Stimulated activated CD4-positive, alpha-beta T cell treated with anti-CD3 and anti-CD28 coated beads, Interleukin-12 subunit alpha, Interleukin-12 subunit beta, amount 100 ng/mL, for 4 hours (primary cell): ENCODE measurements at regions not wholly inside any gene's neighbourhood (a gene's known extent, or its start where the extent isn't known, plus 50 kb on each side); places are given as distances from the start of the nearest gene placed in this dataset.
"Not testable (repeated sequence)": the region's sequence is repeated elsewhere in the genome, so short reads cannot be mapped to it uniquely, and the experiment has no call there.

Experiments
- DNase-seq: peaks from one replicate; pipeline ENCODE4 v3.0.0-alpha.2; 2020

DNA sequence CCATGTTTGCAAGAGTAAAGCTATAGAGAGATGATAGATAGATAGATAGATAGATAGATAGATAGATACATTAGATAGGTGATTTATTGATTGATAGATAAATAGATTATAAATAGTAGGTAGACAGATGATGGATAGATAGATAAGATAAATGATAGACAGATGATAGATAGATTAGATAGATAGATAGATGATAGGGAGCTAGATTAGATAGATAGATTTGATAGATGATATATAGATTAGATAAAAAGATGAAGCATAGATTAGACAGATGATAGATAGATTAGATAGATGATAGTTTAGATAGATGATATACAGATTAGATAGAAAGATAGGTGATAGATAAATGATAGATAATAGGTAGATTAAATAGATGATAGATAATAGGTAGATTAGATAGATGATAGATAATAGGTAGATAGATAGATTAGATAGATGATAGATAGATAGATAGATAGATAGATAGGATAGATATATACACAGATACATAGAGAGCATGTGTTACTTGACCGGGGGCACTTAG, 243.3 kb upstream of the FOXK1 start:
- no peak for DNase-seq

DNA sequence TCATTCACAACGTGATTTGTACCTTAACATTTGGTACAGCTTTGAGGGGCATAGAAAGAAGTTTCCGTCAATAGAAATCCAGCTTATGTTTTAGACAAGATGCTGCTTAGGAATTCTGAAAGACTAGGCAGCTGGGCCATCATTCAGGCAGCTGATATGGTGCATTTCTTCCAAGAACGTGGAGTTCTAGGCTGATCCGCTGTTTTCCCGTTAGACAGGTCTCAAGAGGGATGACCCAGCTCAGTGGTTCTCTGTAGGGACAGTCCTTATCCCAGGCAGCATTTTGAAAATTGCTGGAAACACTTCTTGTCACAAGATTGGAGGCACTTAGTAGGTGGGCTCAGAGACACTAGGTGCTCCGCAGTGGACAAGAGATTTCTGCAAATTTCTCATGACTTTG, 242.7 kb upstream of the FOXK1 start:
- DNase-seq = no peak

DNA sequence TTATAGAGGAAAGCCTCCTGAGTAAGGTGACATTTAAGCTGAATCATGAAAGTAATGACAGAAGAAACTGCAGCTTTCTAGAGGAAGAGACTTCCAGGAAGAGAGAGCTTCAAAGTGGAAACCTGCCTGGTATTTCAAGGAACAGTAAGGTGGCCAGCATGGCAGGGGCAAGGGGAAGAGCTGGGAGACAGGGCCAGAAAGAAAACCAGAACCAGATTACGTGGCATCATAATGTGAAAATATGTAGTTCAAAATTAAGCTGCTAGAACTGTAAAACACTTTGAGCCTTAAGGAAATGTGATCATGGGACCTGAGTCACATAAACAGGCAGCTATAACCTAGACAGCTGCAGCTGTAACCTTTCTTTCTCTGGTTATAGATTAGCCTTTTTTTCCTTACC, 238.0 kb upstream of the FOXK1 start:
- DNase-seq = no peak

DNA sequence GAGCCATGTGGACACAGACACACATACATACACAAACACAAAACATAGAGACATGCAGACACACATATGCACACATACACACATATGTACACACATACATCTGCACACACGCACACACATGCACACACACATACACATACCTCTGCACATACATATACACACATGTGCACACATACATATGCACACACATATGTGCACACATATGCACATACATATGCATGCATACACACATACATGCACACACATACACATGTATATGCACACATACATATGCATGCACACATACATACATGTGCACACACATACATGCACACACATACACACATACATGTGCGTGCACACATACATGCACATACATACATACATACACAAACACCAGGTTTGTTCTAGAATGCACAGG, 236.3 kb upstream of the FOXK1 start:
- no peak for DNase-seq

DNA sequence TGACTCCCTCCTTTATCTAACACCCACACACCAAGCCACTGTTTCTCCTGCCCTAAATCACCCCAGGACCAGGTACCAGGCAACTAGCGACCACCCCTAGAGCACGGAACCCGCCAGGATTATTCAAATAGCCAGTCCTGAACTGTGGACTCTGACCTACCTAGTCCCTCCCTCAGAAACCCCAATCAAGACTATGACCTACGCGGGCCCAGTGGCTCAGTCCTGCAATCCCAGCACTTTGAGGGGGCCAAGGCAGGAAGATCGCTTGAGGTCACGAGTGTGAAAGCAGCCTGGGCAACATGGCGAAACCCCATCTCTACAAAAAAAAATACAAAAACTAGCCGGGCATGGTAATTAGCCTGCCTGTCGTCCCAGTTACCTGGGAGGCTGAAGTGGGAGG, 232.8 kb upstream of the FOXK1 start:
- no peak for DNase-seq

DNA sequence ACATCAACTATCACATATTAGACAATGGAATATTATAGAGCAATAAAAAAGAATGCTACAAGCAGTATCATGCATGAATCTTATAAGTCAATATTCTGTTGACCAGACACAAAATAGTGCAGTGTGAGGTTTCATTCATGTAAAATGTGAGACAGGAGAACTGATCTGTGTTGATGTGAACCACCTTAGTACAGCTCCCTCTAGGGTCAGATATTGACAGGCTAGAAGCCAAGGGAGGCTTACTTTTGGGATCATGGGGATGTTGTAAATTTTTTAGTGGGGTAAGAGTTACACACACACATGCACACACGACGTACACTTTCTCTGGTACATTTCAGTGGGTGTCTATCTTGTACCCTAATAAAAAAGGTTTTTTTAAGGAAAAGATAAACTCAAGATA, 231.6 kb upstream of the FOXK1 start:
- DNase-seq = no peak

DNA sequence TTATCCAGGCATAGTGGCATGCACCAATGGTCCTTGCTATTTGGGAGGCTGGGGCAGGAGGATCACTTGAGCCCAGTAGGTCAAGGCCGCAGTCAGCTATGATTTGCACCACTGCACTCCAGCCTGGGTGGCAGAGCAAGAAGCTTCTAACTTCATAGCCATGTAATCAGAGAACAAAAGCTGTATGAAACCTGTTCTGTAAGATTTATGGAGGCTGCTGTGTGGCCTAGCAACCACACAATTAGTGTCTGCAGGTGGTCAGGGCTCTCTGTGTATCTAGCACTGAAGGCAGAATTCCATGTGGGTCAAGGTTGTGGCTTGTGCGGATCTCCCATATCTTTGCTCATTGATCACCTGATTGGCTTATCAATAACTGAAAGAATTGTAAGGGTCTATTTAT, 221.5 kb upstream of the FOXK1 start:
- no peak for DNase-seq

DNA sequence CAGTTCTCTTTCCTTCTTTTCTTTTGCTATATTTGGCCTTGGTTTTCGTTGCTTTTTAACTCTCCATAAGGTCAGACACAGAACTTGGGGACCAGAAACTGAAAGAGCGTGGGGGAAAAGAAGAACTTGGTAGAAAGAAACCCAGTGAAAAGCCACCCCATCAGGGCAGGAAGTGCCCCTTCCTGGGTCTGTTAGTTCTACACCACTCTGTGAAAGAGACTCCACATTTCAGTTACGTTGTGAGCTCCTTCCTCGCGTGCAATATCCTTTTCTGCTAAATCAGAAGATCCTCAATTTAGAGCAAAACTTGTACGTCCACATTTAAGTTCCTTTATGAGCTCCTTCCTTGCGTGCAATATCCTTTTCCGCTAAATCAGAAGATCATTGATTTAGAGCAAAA, 220.6 kb upstream of the FOXK1 start:
- DNase-seq = no peak

DNA sequence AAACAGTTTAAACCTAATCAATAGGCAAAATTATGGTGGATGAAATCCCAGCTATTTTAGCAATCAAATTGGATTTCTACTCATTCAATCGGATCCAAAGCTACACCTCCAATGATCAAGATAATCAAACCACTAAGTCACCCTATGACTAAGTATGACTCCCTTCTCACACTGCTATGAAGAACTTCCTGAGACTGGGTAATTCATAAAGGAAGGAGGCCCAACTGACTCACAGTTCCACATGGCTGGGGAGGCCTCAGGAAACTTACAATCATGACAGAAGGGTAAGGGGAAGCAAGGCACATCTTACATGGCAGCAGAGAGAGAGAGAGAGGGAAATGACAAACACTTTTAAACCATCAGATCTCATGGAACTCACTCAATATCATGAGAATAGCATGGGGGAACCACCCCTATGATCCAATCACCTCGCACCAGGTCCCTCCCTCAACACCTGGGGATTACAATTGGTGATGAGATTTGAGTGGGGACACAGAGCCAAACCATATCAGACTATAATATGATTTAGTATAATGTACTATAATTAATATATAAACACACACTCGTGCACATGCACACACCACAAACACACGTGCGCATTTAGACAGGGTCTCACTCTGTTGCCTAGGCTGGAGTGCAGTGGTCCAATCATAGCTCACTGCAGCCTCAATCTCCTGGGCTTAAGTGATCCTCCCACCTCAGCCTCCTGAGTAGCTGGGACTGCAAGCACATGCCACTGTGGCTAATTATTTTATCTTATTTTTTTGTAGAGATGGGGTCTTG, 213.6 kb upstream of the FOXK1 start:
- DNase-seq = no peak

DNA sequence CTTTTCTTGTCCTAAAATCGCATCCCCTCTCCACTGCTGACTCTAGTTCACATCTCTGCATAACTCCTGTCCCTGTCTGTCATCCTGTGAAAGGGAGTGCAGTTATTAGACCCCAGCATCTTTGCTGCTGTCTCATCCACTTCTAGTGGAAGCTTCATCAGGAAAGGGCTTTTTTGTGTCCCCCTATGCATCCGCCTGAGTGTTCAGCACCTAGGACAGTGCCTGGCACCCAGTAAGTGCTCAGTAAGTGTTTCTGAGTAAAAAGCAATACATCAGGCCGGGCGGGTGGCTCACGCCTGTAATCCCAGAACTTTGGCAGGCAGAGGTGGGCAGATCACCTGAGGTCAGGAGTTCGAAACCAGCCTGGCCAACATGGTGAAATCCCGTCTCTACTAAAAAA, 211.8 kb upstream of the FOXK1 start:
- DNase-seq = no peak

DNA sequence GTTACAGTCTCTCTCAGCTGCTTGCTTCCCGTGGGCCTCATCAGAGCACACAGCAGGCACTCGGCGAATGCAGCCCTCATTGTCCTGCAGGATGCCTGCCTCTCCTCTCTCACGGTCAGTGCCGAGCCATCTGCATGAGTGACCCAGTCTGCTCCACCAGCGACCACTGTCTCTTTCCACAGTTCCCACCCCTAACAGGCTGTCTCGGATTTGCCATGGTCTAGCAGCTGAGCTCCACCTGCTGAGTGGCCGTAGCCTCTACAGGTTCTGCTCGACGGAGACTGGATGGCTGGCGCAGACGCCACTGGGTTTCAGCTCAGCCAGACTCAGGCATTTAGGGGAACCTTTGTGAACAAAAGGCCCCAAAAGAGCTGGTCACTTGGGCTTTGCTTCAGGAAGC, 209.4 kb upstream of the FOXK1 start:
- DNase-seq = no peak

DNA sequence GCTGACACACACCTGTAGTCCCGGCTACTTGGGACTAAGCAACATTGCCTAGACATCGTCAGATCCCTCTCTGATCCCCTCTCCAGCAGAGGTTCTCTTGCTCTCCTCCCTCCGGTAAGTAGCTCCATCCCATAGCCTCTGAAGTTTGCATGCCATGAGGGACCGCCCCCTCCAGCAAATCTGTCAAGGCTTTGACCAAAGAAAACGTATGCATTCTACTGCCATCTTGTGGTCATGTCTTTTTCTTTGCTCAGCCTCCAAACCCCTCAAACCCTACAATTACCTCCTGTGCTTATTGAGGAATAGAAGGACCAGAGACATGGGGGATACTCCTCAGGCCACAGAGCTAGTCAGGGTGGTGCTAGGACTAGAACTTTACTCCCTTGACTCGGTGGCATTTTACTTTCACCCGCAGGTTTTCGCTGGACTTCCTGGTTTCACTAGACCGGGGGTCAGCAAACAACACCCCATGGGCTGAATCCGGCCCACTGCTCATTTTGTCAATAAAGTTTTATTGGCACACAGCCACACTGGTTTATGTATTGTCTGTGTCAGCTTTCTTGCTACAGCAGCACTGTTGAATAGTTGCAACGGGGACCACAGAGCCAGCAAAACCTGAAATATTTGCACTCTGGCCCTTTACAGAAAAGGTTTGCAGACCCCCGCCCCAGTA, 202.6 kb upstream of the FOXK1 start:
- DNase-seq = no peak

DNA sequence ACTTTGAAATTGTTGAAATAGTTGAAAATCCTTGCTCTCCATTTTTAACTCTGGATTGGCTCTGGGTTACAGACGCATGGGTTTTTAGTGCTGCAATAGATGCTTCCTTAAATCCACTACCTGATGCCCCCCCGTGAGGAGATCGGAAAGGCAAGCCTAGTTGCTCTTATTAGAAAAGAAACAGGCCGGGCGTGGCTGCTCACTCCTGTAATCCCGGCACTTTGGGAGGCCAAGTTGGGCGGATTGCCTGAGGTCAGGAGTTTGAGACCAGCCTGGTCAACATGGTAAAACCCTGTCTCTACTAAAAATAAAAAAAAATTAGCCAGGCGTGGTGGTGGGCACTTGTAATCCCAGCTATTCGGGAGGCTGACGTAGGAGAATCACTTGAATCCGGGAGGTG, 202.0 kb upstream of the FOXK1 start:
- not testable (repeated sequence) for DNase-seq

DNA sequence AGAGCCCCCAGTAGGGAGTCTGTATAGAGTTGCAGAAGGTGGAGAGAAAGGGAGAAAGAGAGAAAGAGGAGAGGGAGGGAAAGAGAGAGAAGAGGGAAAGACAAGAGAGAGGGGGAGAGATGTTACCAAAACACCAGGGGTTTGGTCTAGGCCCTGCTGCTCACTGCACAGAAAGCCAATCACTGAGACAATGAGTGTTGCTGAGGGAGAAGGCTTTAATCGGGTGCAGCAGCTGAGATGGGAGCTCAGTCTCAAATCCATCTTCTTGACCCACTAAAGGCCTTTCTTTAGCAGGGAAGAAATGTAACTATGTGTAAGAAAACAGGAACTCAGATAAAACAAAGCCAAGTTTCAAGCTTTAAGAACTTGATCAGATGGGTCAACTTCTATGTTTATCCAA, 198.2 kb upstream of the FOXK1 start:
- no peak for DNase-seq

DNA sequence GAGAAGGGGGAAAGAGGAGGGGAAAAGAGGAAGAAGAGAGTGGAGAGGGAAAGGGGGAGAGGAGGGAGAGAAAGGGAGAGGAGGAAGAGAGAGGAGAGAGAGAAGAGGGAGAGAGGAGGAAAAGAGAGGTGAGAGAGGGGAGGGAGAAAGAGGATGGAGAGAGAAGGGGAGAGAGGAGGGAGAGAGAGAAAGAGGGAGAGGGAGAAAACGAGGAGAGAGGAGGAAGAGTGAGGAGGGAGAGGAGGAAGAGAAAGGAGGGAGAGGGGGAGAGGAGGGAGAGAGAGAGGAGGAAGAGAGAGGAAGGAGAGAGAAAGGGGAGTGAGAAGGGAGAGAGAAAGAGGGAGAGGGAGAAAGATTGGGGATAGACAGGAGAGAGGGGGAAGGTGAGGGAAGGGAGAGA, 197.6 kb upstream of the FOXK1 start:
- no peak for DNase-seq

DNA sequence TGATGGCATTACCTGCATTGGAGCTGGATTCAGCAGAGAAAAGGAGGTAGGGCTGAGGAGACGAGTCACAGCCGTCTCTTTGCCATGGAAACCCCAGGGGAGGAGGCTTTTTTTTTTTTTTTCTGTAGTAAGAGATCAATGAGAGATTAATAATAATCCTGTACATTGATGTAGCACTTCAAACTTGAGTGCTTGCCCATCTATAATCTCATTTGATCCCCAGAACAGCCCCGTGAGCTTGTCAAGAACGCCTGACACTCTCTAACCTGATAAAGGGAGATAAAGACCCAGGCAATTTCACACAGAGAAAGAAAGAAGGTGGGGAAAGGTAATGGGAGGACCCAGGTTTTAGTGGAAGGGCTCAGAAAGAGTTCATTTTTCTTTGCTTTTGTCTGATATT, 195.2 kb upstream of the FOXK1 start:
- no peak for DNase-seq

DNA sequence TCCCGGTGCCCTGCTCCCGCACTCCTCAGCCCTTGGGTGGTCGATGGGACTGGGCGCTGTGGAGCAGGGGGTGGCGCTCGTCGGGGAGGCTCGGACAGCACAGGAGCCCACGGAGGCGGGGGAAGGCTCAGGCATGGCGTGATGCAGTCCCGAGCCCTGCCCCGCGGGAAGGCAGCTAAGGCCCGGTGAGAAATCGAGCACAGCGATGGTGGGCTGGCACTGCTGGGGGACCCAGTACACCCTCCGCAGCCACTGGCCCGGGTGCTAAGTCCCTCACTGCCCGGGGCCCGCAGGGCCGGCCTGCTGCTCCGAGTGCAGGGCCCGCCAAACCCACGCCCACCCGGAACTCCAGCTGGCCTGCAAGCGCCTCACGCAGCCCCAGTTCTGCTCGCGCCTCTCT, 185.2 kb upstream of the FOXK1 start:
- not testable (repeated sequence) for DNase-seq

DNA sequence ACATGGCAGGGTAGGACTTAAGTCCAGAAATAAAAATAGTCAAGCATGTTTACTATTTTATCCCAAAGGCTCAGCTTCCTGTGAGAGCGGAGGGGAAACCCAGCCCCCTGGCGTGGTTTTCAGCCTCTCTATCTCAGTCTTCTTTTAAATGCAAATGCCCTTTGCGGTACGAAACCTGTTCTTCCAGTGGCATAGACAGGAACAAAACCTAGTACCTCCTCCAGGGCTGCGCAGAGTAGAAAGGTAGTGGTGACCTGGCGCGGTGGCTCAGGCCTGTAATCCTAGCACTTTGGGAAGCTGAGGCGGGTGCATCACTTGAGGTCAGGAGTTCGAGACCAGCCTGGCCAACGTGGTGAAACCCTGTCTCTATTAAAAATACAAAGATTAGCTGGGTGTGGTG, 181.3 kb upstream of the FOXK1 start:
- DNase-seq = no peak

DNA sequence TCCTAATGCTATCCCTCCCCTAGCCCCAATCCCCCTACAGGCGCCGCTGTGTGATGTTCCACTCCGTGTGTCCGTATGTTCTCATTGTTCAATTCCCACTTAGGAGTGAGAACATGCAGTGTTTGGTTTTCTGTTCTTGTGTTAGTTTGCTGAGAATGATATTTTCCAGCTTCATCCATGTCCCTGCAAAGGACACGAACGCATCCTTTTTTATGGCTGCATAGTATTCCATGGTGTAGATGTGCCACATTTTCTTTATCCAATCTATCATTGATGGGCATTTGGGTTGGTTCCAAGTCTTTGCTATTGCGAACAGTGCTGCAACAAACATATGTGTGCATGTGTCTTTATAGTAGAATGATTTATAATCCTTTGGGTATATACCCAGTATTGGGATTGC, 174.2 kb upstream of the FOXK1 start:
- DNase-seq = not testable (repeated sequence)

DNA sequence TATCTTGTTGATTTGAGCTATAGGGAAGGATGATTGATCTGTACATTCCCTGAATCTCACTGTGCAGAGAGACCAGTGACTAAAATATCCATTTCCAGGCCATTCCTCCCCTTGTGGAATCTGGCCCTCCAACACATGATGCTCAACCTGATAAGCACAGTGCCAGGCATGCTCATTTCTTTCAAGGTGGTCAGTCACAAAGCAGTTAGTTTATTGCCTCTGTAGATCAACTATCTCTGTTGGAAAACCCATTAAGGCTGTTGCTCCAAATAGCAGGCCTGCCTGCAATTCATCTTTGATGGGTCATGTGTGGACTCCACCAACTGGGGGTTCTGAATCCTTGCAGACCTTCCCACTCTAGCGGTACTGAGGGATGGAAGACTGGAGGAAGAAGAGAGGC, 168.6 kb upstream of the FOXK1 start:
- DNase-seq = no peak

DNA sequence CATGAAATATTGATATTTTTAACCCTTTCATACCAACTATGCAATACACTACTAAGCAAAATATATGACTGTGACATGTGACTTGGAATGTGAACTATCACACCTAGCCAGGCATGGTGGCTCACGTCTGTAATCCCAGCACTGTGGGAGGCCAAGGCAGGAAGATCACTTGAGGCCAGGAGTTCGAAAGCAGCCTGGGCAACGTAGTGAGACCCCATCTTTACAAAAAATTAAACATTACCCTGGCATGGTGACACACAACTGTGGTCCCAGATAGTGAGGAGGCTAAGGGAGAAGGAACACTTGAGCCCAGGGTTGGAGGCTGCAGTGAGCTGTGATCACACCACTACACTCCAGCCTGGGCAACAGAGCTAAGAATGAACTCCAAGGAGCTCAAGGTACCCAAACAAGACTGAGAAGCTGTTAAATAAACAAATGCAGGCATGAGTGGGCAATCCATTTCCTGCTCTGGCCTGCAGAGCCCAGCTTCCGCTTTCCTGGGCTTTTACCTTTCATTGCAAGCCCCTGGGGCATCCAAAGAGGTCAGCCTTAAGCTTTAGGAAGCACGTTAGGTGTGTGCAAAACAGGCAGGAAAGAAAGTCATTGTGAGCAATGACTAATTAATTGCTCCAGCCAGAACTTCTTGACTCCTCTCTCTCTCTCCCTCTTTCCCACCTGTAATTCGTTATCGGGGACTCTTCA, 162.1 kb upstream of the FOXK1 start:
- no peak for DNase-seq

DNA sequence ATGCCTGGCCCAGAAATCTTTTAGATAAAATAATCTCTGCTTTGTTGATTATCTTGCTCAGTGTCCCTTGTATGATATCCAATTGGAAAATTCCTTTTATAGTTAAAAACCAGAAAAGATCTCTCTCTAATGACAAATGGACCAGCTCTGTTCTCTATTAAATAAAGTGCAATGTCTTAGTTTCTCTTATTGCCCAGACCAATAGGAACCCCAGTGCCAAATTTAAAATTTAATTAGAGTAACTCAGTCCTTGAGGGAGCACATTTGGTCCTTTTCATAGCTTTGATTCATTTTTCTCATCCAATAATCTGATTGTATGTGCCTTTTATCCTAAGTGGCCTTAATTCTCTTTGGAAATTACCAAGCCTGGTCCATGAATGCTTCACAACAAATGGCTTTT, 158.9 kb upstream of the FOXK1 start:
- DNase-seq = no peak

DNA sequence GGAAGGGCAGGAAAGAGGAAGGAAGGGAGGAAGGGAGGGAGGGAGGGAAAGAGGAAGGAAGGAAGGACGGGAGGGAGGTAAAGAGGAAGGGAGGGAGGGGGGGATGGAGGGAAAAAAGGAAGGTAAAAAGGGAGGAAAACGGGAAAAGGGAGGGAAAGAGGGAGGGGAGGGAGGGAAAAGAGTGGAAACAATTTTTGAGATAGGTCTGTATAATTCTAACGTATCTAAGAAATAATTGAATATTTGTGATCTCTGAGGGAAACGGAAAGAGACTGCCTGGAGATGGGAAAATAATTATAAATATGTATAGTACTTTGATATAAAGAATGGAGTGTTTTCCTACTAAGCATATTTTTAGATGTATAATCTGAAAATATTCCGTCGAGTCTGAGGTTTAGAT, 158.2 kb upstream of the FOXK1 start:
- no peak for DNase-seq

DNA sequence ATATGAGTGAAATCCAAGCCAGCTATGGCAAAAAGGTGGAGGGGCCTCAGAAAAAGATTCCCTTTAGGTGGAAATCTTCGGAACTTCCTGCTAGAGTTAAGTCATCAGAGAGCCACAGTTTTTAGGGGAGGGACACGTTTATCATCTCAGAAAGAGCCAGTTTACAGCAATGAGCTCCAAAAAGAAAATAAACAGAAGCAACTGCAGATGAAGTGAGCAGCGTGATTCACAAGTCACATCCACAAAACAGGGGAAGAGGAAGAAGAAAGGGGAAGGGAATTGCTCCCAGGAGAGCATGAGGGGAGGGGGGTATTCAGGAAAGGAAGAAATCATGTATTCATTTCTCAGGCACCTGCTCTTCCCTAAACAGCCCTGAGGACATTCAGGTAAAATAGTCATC, 156.2 kb upstream of the FOXK1 start:
- DNase-seq = no peak
